Fibroblast of villous mesenchyme (primary cell): ENCODE measurements at regions not wholly inside any gene's neighbourhood (a gene's known extent, or its start where the extent isn't known, plus 50 kb on each side); places are given as distances from the start of the nearest gene placed in this dataset.
"Not testable (repeated sequence)": the region's sequence is repeated elsewhere in the genome, so short reads cannot be mapped to it uniquely, and the experiment has no call there.

ENCODE experiments used
- DNase-seq: peaks from one replicate; pipeline ENCODE4 v3.0.0-alpha.2; 2010; ENCODE audit warnings: low read depth
- H3K4me3 ChIP-seq: 2 replicates; pipeline ENCODE4 v1.5.1; 2011; ENCODE audit warnings: low read depth, mild to moderate bottlenecking, low read length
- TF ChIP-seq, protein P1 (sequence below): IDR thresholded peaks from 2 replicates; pipeline ENCODE4 v1.5.1; 2012; ENCODE audit warnings: low read depth, mild to moderate bottlenecking, low read length; ENCODE audit not compliant: insufficient read depth

DNA sequence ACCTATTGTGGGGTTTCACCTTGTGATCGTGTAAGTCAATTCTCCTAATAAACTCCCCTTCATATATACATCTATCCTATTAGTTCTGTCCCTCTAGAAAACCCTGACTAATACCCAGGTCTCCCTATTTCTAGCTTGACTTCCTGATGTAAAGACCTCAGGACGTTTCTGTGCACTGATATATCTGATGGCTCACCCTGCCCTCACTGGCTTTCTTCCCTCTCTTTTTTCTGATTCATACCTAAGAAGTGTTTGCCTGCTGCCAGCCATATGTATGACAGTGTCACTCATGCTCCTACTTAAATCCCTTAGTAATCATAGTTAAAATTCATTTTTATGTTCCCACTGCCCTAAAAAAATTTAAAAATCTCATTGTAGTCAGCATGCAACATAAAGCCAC lies 124.8 kb upstream of the CCNG1 start:
- no peak for DNase-seq
- TF ChIP-seq, protein P1, sequence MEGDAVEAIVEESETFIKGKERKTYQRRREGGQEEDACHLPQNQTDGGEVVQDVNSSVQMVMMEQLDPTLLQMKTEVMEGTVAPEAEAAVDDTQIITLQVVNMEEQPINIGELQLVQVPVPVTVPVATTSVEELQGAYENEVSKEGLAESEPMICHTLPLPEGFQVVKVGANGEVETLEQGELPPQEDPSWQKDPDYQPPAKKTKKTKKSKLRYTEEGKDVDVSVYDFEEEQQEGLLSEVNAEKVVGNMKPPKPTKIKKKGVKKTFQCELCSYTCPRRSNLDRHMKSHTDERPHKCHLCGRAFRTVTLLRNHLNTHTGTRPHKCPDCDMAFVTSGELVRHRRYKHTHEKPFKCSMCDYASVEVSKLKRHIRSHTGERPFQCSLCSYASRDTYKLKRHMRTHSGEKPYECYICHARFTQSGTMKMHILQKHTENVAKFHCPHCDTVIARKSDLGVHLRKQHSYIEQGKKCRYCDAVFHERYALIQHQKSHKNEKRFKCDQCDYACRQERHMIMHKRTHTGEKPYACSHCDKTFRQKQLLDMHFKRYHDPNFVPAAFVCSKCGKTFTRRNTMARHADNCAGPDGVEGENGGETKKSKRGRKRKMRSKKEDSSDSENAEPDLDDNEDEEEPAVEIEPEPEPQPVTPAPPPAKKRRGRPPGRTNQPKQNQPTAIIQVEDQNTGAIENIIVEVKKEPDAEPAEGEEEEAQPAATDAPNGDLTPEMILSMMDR, result no peak
- H3K4me3 ChIP-seq, result no peak overlapping the region

- DNase-seq, H3K4me3 ChIP-seq: not testable (repeated sequence)
Observed at GRCh38 chr5:163313049-163313448, 124.3 kb upstream of the CCNG1 start.

DNA sequence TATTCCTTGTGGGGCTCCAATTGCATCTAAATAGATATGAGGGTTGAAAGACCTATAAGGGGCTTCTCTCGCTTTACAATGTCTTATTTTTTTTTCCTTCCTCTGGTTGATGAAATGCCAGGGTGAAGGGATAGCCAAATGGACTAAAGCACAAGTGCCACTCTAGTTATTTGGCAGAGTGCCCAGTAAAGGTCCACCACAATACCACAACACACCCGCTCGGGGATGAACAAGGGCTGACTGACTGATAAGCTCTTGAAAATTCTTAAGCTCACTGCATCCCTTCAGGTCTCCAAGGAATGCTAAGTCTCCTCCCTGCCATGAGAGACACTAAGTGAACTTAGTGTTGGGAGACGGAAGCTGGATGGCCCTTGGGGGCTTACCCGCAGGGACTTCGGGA lies 121.0 kb upstream of the CCNG1 start:
- DNase-seq, H3K4me3 ChIP-seq: not testable (repeated sequence)

GRCh38 chr5:163318707-163319106 lies 118.7 kb upstream of the CCNG1 start:
- no peak overlapping the region for H3K4me3 ChIP-seq
- no peak for DNase-seq
- TF ChIP-seq, protein P1, result no peak

GRCh38 chr5:163321511-163321910 lies 115.9 kb upstream of the CCNG1 start:
- TF ChIP-seq, protein P1, result no peak
- H3K4me3 ChIP-seq, result no peak overlapping the region
- no peak for DNase-seq

DNA sequence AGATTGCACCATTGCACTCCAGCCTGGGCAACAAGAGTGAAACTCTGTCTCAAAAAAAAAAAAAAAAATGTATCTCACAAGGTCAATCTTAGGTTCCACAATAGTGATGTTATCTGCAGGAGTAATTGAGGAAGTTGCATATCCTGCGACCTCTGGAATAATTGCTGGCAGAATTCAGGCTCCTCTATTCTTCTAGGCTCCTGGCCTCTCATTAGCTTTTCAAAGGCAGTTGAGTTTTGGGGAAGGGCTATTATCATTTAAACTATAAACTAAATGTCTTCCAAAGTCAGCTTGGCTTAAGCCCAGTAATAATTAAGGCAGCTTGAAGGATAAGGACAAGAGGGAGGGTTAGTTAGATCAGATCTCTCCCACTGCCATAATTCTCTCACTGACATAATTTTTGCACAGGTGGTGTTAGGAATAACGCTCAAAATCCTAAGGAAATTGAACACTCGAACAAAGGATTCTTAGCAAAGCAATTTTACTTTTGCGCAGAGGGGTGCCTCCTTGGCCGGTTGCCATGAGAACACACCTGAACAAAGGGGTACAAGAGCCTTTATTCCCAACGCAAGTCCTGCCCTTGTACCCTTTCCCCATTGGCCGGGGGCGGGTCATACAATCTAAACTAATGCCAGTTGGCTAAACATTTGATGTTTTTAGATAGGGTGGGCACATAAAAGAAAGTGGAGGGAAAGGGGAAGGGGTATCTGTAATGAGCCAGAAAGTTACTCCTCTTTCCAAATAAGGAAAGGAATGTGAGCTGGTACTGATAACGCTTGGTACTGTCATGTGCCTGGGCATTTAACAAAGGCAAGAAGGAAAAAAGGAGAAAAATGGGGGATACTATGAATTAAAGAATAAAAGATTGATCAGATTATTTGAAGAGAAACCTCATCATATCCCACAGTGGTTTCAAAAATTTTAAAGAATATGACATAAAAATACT lies 106.4 kb upstream of the CCNG1 start:
- H3K4me3 ChIP-seq, result no peak overlapping the region
- no peak for DNase-seq
- TF ChIP-seq, protein P1, result no peak

- DNase-seq, H3K4me3 ChIP-seq: not testable (repeated sequence)
Observed at GRCh38 chr5:163336074-163336473, 101.3 kb upstream of the CCNG1 start.

- DNase-seq, result no peak
- no peak overlapping the region for H3K4me3 ChIP-seq
- TF ChIP-seq, protein P1, result no peak
Observed at GRCh38 chr5:163339148-163339547, 98.2 kb upstream of the CCNG1 start.

- not testable (repeated sequence) for DNase-seq, H3K4me3 ChIP-seq
Observed at GRCh38 chr5:163340378-163340777, 97.0 kb upstream of the CCNG1 start.
